IMR-90 (cell line): ENCODE measurements at regions not wholly inside any gene's neighbourhood (a gene's known extent, or its start where the extent isn't known, plus 50 kb on each side); places are given as distances from the start of the nearest gene placed in this dataset.

Experiments used
- ATAC-seq: fragments of 200-7000 bp; cut with Tn5 transposase; 2 replicates; pipeline ENCODE4 v1.9.1; 2020; ENCODE audit warnings: low read depth, mild to moderate bottlenecking, moderate library complexity
- BruUV-seq: library from RNA; stranded (reverse); fragments of 400-500 nt; replicated peaks from 2 replicates; lab custom pipeline; 2021; lab: Mats Ljungman, UMichigan
- CTCF ChIA-PET: fragments of 300-600 bp; formaldehyde crosslinking; extraction: SDS; loops from one replicate; lab custom pipeline; 2021; ENCODE audit warnings: antibody characterized with exemption; lab: Yijun Ruan, JAX
- POLR2A ChIA-PET: fragments of 300-600 bp; sonication (Branson Sonifier 250); formaldehyde crosslinking; loops from one replicate; lab custom pipeline; 2022; ENCODE audit warnings: antibody characterized with exemption; ENCODE audit not compliant: unreplicated experiment; lab: Charles Lee
- DNase-seq: peaks from one replicate; pipeline ENCODE4 v3.0.0; 2013
- H2AFZ ChIP-seq: replicated peaks from 2 replicates; pipeline ENCODE3; 2013; ENCODE audit warnings: low read length, mild to moderate bottlenecking; ENCODE audit not compliant: poor library complexity
- H2AK5ac ChIP-seq: 2 replicates; pipeline ENCODE4 v1.6.1; 2013; ENCODE audit warnings: low read depth, low read length, inconsistent platforms
- H2AK9ac ChIP-seq: replicated peaks from 2 replicates; pipeline ENCODE3; 2013; ENCODE audit warnings: mild to moderate bottlenecking, low read depth, low read length, moderate library complexity; ENCODE audit not compliant: poor library complexity
- H2BK120ac ChIP-seq: 2 replicates; pipeline ENCODE4 v1.6.1; 2013; ENCODE audit warnings: low read depth, low read length, inconsistent platforms
- H2BK15ac ChIP-seq: 3 replicates; pipeline ENCODE4 v1.6.1; 2013; ENCODE audit warnings: low read depth, low read length, inconsistent platforms
- H2BK20ac ChIP-seq: 2 replicates; pipeline ENCODE4 v1.6.1; 2013; ENCODE audit warnings: low read depth, mild to moderate bottlenecking, inconsistent platforms, low read length, moderate library complexity
- H2BK5ac ChIP-seq: 2 replicates; pipeline ENCODE4 v1.6.1; 2013; ENCODE audit warnings: mild to moderate bottlenecking, low read depth, low read length, inconsistent platforms; ENCODE audit not compliant: poor library complexity, severe bottlenecking
- H3K14ac ChIP-seq: replicated peaks from 2 replicates; pipeline ENCODE4 v1.6.1; 2013; ENCODE audit warnings: low read depth, low read length, inconsistent platforms
- H3K18ac ChIP-seq: 2 replicates; pipeline ENCODE4 v1.6.1; 2013; ENCODE audit warnings: low read depth, low read length, control low read depth
- H3K23ac ChIP-seq: 2 replicates; pipeline ENCODE4 v1.6.1; 2013; ENCODE audit warnings: low read depth, low read length, inconsistent platforms
- H3K27ac ChIP-seq: 2 replicates; pipeline ENCODE4 v1.5.1; 2013; ENCODE audit warnings: mild to moderate bottlenecking, control low read depth, low read length; ENCODE audit not compliant: insufficient read depth
- H3K27me3 ChIP-seq: 2 replicates; pipeline ENCODE4 v1.6.1; 2013; ENCODE audit warnings: low read length; ENCODE audit not compliant: control insufficient read depth, insufficient read depth
- H3K36me3 ChIP-seq: 2 replicates; pipeline ENCODE4 v1.6.1; 2013; ENCODE audit warnings: low read length, mixed read lengths; ENCODE audit not compliant: control insufficient read depth, insufficient read depth
- H3K4ac ChIP-seq: 2 replicates; pipeline ENCODE4 v1.6.1; 2013; ENCODE audit warnings: low read depth, low read length, inconsistent platforms
- H3K4me1 ChIP-seq: 2 replicates; pipeline ENCODE4 v1.6.1; 2013; ENCODE audit warnings: low read length, mixed read lengths; ENCODE audit not compliant: control insufficient read depth, insufficient read depth
- H3K4me2 ChIP-seq: 2 replicates; pipeline ENCODE4 v1.6.1; 2013; ENCODE audit warnings: low read depth, mild to moderate bottlenecking, control low read depth, low read length, moderate library complexity
- H3K4me3 ChIP-seq: 2 replicates; pipeline ENCODE4 v1.5.1; 2013; ENCODE audit warnings: low read depth, mild to moderate bottlenecking, control low read depth, low read length, moderate library complexity; ENCODE audit not compliant: insufficient read depth
- H3K56ac ChIP-seq: 2 replicates; pipeline ENCODE4 v1.6.1; 2013; ENCODE audit warnings: low read length, inconsistent platforms; ENCODE audit not compliant: insufficient read depth; ENCODE audit errors: extremely low read depth
- H3K79me1 ChIP-seq, 2 experiments: 2 replicates each; pipeline ENCODE4 v1.6.1; 2013; ENCODE audit warnings: low read length in 2 of 2, inconsistent platforms in 1 of 2, low read depth in 1 of 2
- H3K9ac ChIP-seq: 2 replicates; pipeline ENCODE4 v1.6.1; 2013; ENCODE audit warnings: low read depth, low read length, control low read depth
- H3K9me1 ChIP-seq: 2 replicates; pipeline ENCODE4 v1.6.1; 2013; ENCODE audit warnings: low read length, inconsistent platforms; ENCODE audit not compliant: insufficient read depth
- H3K9me3 ChIP-seq: 2 replicates; pipeline ENCODE4 v1.6.1; 2013; ENCODE audit warnings: low read length; ENCODE audit not compliant: control insufficient read depth, insufficient read depth
- H4K20me1 ChIP-seq: 2 replicates; pipeline ENCODE4 v1.6.1; 2013; ENCODE audit warnings: low read length, inconsistent platforms; ENCODE audit not compliant: insufficient read depth
- H4K5ac ChIP-seq: 2 replicates; pipeline ENCODE4 v1.6.1; 2013; ENCODE audit warnings: mild to moderate bottlenecking, low read depth, low read length, control low read depth
- H4K8ac ChIP-seq, 2 experiments: 2 replicates each; pipeline ENCODE4 v1.6.1; 2013; ENCODE audit warnings: low read depth in 2 of 2, low read length in 2 of 2, control low read depth in 1 of 2, inconsistent platforms in 1 of 2
- H4K91ac ChIP-seq: 2 replicates; pipeline ENCODE4 v1.6.1; 2013; ENCODE audit warnings: low read depth, low read length, inconsistent platforms; ENCODE audit not compliant: insufficient read depth
- BHLHE40 ChIP-seq: fragments of 150-350 bp; IDR thresholded peaks from 2 replicates; pipeline ENCODE4 v1.6.1; 2016; ENCODE audit warnings: mild to moderate bottlenecking, low read depth, low read length
- CEBPB ChIP-seq: IDR thresholded peaks from 2 replicates; pipeline ENCODE4 v1.6.1; 2012; ENCODE audit warnings: low read depth, low read length, improper control_type of control experiment
- CHD1 ChIP-seq: IDR thresholded peaks from 2 replicates; pipeline ENCODE4 v1.6.1; 2012; ENCODE audit warnings: low read depth, low read length, improper control_type of control experiment
- FOS ChIP-seq: fragments of 150-350 bp; IDR thresholded peaks from 2 replicates; pipeline ENCODE4 v1.6.1; 2016; ENCODE audit warnings: low read depth, low read length
- MAFK ChIP-seq: IDR thresholded peaks from 2 replicates; pipeline ENCODE4 v1.6.1; 2012; ENCODE audit warnings: low read depth, low read length, improper control_type of control experiment
- MAZ ChIP-seq: IDR thresholded peaks from 2 replicates; pipeline ENCODE4 v1.6.1; 2012; ENCODE audit warnings: low read depth, mild to moderate bottlenecking, low read length, improper control_type of control experiment, moderate library complexity, borderline replicate concordance
- MXI1 ChIP-seq: IDR thresholded peaks from 2 replicates; pipeline ENCODE4 v1.6.1; 2012; ENCODE audit warnings: low read depth, mild to moderate bottlenecking, low read length, moderate library complexity, borderline replicate concordance
- NFE2L2 ChIP-seq: fragments of 150-350 bp; IDR thresholded peaks from 2 replicates; pipeline ENCODE4 v1.6.1; 2016; ENCODE audit warnings: low read depth, mild to moderate bottlenecking, low read length
- POLR2A ChIP-seq: IDR thresholded peaks from 2 replicates; pipeline ENCODE4 v1.6.1; 2012; ENCODE audit warnings: mild to moderate bottlenecking, low read depth, low read length
- RAD21 ChIP-seq: IDR thresholded peaks from 2 replicates; pipeline ENCODE4 v1.6.1; 2012; ENCODE audit warnings: low read length, improper control_type of control experiment
- RCOR1 ChIP-seq: IDR thresholded peaks from 2 replicates; pipeline ENCODE4 v1.6.1; 2012; ENCODE audit warnings: mild to moderate bottlenecking, low read length, improper control_type of control experiment; ENCODE audit not compliant: insufficient replicate concordance
- RFX5 ChIP-seq: IDR thresholded peaks from 2 replicates; pipeline ENCODE4 v1.8.0; 2012; ENCODE audit warnings: low read depth, mild to moderate bottlenecking, low read length, moderate library complexity
- SMC3 ChIP-seq: fragments of 150-350 bp; IDR thresholded peaks from 2 replicates; pipeline ENCODE4 v1.6.1; 2016; ENCODE audit warnings: low read depth, mild to moderate bottlenecking, antibody characterized with exemption, low read length, moderate library complexity
- WGBS, 2 experiments: methylation state at CpG; one replicate each; pipeline versions ENCODE4 v1.1.5 to v1.1.7; 2013; ENCODE audit warnings: missing lambda C conversion rate in 2 of 2; ENCODE audit not compliant: insufficient read length in 1 of 2; ENCODE audit errors: extremely low coverage in 2 of 2; 5-methylcytosine and 5-hydroxymethylcytosine counted together
- dilution Hi-C: fragments of 300-500 bp; cut with HindIII; formaldehyde crosslinking; loops from one replicate; pipeline ENCODE4 v1.14.3; 2018; ENCODE audit warnings: low sequenced_read_pairs; ENCODE audit not compliant: unreplicated experiment
- in situ Hi-C: fragments of 300-500 bp; cut with MboI; formaldehyde crosslinking; loops from 3 replicates; pipeline ENCODE4 v1.14.3; 2019; ENCODE audit warnings: low sequenced_read_pairs, inconsistent platforms, mixed read lengths
- intact Hi-C: fragments of 100-400 bp; cut with micrococcal nuclease; formaldehyde crosslinking; loops from 2 replicates; pipeline ENCODE4 v1.10.0; 2022
- TF ChIP-seq, protein P1 (sequence below): conservative IDR thresholded peaks from 2 replicates; pipeline ENCODE4 v1.5.1; 2012; ENCODE audit warnings: mild to moderate bottlenecking, low read depth, low read length, improper control_type of control experiment
- TF ChIP-seq, protein P2 (sequence below): fragments of 150-350 bp; IDR thresholded peaks from 2 replicates; pipeline ENCODE4 v1.6.1; 2017; ENCODE audit warnings: mild to moderate bottlenecking, antibody characterized with exemption, low read length, low read depth
- TF ChIP-seq, protein P3 (sequence below): fragments of 150-350 bp; IDR thresholded peaks from 2 replicates; pipeline ENCODE4 v1.6.1; 2016; ENCODE audit warnings: low read depth, mild to moderate bottlenecking, low read length, moderate library complexity, borderline replicate concordance

DNA sequence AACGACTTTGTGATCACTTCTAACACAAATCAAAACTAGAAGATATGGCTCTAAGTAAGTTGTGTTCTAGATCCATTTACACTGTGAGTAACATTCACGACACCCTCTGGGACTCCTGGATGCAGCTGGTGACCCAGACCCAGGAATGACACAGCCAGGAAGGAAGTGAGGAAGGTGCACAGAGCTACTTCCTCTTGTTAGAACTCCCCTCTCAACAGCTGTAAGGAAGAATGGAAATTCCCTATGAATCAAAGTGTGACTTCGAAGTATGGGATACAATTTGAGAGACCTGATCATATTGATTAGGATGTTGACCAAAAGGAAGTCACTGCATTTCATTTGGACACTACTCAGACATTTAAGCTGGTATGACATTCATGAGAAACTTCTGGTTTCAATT lies 185.3 kb downstream of the NRIP1 start:
- Histone ChIP-seq H3K18ac (no peak overlapping the region), H3K23ac (no peak overlapping the region), H3K4me2 (no peak overlapping the region), H3K14ac (no peak overlapping the region), H2AK9ac (no peak overlapping the region), H4K5ac (no peak overlapping the region), H3K9ac (no peak overlapping the region), H4K91ac (peak overlapping the region; percentile 3; the same call in 1 of the 2 replicates), H4K8ac (peak overlapping the region in 1 of 2 experiments; percentile 35; a peak in 1 of 4 replicates), H2AFZ (no peak overlapping the region), H3K79me1 (peaks cover 2 to 3% of the 10 kb centered on the region in 2 experiments; a peak in 1 of 4 replicates), H3K4me1 (peaks cover 9% of the 10 kb centered on the region), H3K27me3 (no peaks in the 10 kb centered on the region), H3K56ac (no peak overlapping the region), H3K27ac (no peak overlapping the region), H2BK20ac (peak overlapping the region; percentile 22; the same call in 1 of the 2 replicates), H3K36me3 (no peaks in the 10 kb centered on the region), H2BK5ac (no peak overlapping the region), H3K9me1 (peaks cover 2% of the 10 kb centered on the region; the same call in 1 of the 2 replicates), H3K4me3 (no peak overlapping the region), H2AK5ac (peak overlapping the region; percentile 17; the same call in 1 of the 2 replicates), H4K20me1 (no peaks in the 10 kb centered on the region), H2BK120ac (no peak overlapping the region; the same call in 1 of the 2 replicates), H3K9me3 (no peaks in the 10 kb centered on the region), H2BK15ac (no peak overlapping the region), H3K4ac (no peak overlapping the region)
- TF ChIP-seq CHD1 (no peak), POLR2A (no peak), MXI1 (no peak), CEBPB (no peak), NFE2L2 (no peak), RFX5 (no peak), SMC3 (no peak), FOS (no peak), BHLHE40 (no peak), RAD21 (no peak), MAZ (no peak), MAFK (no peak), RCOR1 (no peak)
- TF ChIP-seq, protein P1, sequence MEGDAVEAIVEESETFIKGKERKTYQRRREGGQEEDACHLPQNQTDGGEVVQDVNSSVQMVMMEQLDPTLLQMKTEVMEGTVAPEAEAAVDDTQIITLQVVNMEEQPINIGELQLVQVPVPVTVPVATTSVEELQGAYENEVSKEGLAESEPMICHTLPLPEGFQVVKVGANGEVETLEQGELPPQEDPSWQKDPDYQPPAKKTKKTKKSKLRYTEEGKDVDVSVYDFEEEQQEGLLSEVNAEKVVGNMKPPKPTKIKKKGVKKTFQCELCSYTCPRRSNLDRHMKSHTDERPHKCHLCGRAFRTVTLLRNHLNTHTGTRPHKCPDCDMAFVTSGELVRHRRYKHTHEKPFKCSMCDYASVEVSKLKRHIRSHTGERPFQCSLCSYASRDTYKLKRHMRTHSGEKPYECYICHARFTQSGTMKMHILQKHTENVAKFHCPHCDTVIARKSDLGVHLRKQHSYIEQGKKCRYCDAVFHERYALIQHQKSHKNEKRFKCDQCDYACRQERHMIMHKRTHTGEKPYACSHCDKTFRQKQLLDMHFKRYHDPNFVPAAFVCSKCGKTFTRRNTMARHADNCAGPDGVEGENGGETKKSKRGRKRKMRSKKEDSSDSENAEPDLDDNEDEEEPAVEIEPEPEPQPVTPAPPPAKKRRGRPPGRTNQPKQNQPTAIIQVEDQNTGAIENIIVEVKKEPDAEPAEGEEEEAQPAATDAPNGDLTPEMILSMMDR, result no peak
- TF ChIP-seq, protein P2, sequence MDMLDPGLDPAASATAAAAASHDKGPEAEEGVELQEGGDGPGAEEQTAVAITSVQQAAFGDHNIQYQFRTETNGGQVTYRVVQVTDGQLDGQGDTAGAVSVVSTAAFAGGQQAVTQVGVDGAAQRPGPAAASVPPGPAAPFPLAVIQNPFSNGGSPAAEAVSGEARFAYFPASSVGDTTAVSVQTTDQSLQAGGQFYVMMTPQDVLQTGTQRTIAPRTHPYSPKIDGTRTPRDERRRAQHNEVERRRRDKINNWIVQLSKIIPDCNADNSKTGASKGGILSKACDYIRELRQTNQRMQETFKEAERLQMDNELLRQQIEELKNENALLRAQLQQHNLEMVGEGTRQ, result no peak
- TF ChIP-seq, protein P3, sequence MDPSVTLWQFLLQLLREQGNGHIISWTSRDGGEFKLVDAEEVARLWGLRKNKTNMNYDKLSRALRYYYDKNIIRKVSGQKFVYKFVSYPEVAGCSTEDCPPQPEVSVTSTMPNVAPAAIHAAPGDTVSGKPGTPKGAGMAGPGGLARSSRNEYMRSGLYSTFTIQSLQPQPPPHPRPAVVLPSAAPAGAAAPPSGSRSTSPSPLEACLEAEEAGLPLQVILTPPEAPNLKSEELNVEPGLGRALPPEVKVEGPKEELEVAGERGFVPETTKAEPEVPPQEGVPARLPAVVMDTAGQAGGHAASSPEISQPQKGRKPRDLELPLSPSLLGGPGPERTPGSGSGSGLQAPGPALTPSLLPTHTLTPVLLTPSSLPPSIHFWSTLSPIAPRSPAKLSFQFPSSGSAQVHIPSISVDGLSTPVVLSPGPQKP, result no peak
- intact Hi-C loops (no loop called here), dilution Hi-C loops (no loop called here), in situ Hi-C loops (loop anchor here (10.0 kb wide), 1 partner anchor 185 kb away; the partner anchor contains the start of gene NRIP1)
- CTCF ChIA-PET, result interaction anchor here (0.5 to 0.6 kb wide), 2 partner anchors 270 to 336 kb away, joined by 4 to 5 read pairs; no protein-coding TSS in a partner anchor
- no CpG with 5 or more reads among the region's 3 CpGs for WGBS, 2 experiments
- BruUV-seq, result no TSS peak
- ATAC-seq (no peak), DNase-seq (no peak)
- POLR2A ChIA-PET, result no interaction called here
